ENCODE measurements at regions not wholly inside any gene's neighbourhood (a gene's known extent, or its start where the extent isn't known, plus 50 kb on each side); places are given as distances from the start of the nearest gene placed in this dataset.

DNA sequence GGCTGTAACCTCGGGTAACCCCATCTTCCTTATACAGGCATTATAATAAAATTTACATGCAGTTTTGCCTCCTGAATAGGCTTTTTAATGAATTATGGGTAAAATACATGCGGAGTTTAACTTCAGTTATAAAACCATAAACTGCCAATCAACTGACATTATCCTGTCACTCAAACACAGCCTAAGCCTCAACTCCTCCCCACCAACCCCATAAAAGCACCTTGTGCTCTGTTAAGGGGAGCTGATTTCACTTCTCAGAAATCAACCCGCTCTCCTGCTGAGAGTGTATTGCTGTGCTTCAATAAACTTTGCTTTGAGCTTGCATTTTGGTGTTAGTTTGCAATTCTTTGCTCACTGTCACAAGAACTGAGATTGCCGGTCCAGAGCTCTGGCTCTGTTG lies 1812.2 kb downstream of the BRINP3 start:
- in situ Hi-C loops (cut with HindIII; ENCODE audit: low sequenced_read_pairs), result no loop called here
- DNase-seq (ENCODE audit: low read depth), result no peak
- H3K4me3 ChIP-seq (ENCODE audit: low read depth, low read length), result no peak overlapping the region
- TF ChIP-seq, protein P1, sequence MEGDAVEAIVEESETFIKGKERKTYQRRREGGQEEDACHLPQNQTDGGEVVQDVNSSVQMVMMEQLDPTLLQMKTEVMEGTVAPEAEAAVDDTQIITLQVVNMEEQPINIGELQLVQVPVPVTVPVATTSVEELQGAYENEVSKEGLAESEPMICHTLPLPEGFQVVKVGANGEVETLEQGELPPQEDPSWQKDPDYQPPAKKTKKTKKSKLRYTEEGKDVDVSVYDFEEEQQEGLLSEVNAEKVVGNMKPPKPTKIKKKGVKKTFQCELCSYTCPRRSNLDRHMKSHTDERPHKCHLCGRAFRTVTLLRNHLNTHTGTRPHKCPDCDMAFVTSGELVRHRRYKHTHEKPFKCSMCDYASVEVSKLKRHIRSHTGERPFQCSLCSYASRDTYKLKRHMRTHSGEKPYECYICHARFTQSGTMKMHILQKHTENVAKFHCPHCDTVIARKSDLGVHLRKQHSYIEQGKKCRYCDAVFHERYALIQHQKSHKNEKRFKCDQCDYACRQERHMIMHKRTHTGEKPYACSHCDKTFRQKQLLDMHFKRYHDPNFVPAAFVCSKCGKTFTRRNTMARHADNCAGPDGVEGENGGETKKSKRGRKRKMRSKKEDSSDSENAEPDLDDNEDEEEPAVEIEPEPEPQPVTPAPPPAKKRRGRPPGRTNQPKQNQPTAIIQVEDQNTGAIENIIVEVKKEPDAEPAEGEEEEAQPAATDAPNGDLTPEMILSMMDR (IDR thresholded peaks at IDR 0.05; ENCODE audit: low read depth, low read length, missing control alignments), result no peak

DNA sequence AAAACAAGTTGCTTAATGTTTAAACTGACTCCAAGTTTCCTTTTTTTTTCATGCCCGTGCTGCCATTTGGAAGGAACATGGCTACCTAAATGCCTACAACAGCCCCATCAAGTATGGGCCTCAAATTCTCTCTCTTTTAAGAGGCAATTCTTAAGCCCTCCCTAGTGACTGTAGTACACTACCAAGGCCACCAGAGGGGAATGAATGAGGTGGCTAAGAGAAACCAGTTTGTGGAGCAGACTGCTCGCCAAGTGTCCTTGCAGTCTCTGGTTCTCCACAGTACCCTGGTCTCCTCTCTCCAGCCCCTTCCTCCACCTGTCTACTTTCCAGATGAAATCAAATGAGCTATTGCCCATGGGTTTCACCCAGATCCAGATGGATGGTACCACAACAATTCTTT lies 1809.6 kb downstream of the BRINP3 start:
- no peak for DNase-seq (ENCODE audit: low read depth)
- in situ Hi-C loops (cut with HindIII; ENCODE audit: low sequenced_read_pairs), result no loop called here
- TF ChIP-seq, protein P1 (IDR thresholded peaks at IDR 0.05; ENCODE audit: low read depth, low read length, missing control alignments), result no peak
- H3K4me3 ChIP-seq (ENCODE audit: low read depth, low read length), result no peak overlapping the region

DNA sequence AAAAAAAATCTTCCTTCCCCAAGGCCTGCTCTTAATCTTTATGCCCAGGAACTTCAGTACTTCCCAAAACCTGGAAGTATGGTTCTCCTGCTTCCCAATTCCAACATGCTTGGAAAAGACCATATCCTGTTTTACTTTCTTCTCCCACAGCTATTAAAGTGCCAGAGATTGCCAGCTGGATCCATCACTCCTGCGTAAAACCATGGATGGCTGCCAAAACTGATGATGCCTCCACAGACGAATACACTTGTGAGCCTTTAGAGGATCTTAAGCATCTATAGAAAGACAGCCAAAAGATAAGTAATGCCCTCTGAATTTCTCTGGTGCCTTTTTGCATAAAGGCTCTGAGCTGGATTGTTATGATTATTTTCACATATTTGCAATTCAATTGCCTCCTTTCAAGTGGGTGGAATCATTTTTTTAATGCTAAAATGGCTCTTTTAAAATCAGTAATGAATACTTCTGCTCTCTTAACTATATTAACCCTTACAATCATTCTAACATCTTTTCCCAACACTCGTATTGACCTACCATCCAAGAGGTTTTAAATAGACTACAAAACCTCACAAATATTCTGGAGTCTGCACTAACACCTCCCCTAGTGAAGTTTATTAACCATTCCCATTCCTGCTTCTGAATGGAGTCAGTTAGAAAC lies 1807.8 kb downstream of the BRINP3 start:
- in situ Hi-C loops (cut with HindIII; ENCODE audit: low sequenced_read_pairs), result no loop called here
- DNase-seq (ENCODE audit: low read depth), result peak; percentile 27
- TF ChIP-seq, protein P1 (IDR thresholded peaks at IDR 0.05; ENCODE audit: low read depth, low read length, missing control alignments), result no peak
- no peak overlapping the region for H3K4me3 ChIP-seq (ENCODE audit: low read depth, low read length)

DNA sequence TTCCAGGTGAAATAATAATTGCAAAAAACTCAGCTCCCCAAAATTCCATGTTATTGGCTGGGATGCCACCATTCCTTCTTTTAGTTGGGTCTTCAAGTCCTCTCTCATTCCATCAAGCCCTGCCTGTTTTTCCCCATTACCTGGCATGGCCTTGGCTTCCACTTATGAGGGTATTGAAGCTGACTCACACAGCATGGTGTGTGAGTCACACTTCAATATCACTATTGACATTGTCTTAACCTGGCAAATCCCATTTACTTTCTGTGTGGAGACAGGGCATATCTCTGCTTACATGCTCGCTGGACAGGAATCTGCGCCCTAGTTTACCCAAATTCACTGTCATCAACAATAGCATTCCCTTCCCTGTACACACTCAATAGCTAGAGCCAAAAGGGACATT lies 1806.8 kb downstream of the BRINP3 start:
- in situ Hi-C loops (cut with HindIII; ENCODE audit: low sequenced_read_pairs), result no loop called here
- no peak overlapping the region for H3K4me3 ChIP-seq (ENCODE audit: low read depth, low read length)
- DNase-seq (ENCODE audit: low read depth), result no peak
- TF ChIP-seq, protein P1 (IDR thresholded peaks at IDR 0.05; ENCODE audit: low read depth, low read length, missing control alignments), result no peak

DNA sequence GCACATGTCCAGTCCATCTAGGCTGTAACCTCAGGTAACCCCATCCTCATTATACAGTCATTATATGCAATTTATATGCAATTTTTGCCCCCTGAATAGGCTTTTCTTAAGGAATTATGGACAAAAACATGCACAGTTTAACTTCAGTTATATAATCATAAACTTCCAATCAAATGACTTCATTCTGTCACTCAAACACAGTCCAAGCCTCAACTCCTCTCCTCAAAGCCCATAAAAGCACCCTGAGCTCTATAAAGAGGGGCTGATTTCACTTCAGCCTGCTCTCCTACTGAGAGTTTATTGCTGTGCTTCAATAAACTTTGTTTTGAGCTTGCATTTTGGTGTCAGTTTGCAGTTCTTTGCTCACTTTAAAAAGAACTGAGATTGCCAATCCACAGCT lies 1805.5 kb downstream of the BRINP3 start:
- no peak for DNase-seq (ENCODE audit: low read depth)
- TF ChIP-seq, protein P1 (IDR thresholded peaks at IDR 0.05; ENCODE audit: low read depth, low read length, missing control alignments), result no peak
- H3K4me3 ChIP-seq (ENCODE audit: low read depth, low read length), result no peak overlapping the region
- in situ Hi-C loops (cut with HindIII; ENCODE audit: low sequenced_read_pairs), result no loop called here

DNA sequence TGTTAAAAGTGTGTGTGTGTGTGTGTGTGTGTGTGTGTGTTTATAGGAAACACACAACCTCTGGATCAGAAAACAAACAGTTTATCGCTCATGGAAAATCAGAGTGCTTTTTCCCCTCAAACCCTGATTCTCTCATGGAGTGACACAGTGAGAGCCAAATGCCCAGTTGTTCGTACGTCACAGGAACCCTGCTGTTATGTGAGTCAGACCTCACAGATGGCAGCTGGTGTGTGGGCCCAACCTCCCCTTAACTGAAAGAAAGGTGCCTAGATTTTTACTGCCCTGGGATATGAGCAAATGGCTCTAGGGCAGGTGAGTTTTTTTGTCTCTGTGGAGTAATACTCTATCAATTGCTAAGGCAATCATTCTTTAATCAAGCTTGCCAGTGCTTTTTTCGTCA lies 1788.1 kb downstream of the BRINP3 start:
- H3K4me3 ChIP-seq (ENCODE audit: low read depth, low read length), result no peak overlapping the region
- in situ Hi-C loops (cut with HindIII; ENCODE audit: low sequenced_read_pairs), result no loop called here
- DNase-seq (ENCODE audit: low read depth), result peak; percentile 13
- TF ChIP-seq, protein P1 (IDR thresholded peaks at IDR 0.05; ENCODE audit: low read depth, low read length, missing control alignments), result no peak
